A549 (cell line): ENCODE measurements at regions not wholly inside any gene's neighbourhood (a gene's known extent, or its start where the extent isn't known, plus 50 kb on each side); places are given as distances from the start of the nearest gene placed in this dataset.

Source experiments
- ESRRA ChIP-seq: fragments of 150-350 bp; IDR thresholded peaks from 2 replicates; pipeline ENCODE4 v1.6.1; 2014; ENCODE audit warnings: mild to moderate bottlenecking, low read length, borderline replicate concordance
- JUN ChIP-seq, 2 experiments: fragments of >200 bp; sonication (Bioruptor Twin); formaldehyde crosslinking; IDR thresholded peaks; 2 replicates in 1 of 2; 3 replicates in 1 of 2; pipeline ENCODE4 v1.6.1; 2016 to 2017
- POLR2A ChIP-seq: IDR thresholded peaks from 2 replicates; pipeline ENCODE4 v1.6.1; 2012; ENCODE audit warnings: mild to moderate bottlenecking, low read length
- RNF2 ChIP-seq: fragments of 200-600 bp; sonication (generic); IDR thresholded peaks from 2 replicates; pipeline ENCODE4 v1.6.1; 2016; ENCODE audit warnings: low read depth, mild to moderate bottlenecking, antibody characterized with exemption, moderate library complexity, borderline replicate concordance
- TF ChIP-seq, protein P1 (sequence below): fragments of 450-650 bp; IDR thresholded peaks from 2 replicates; pipeline ENCODE4 v1.6.1; 2014; ENCODE audit warnings: antibody characterized with exemption
- TF ChIP-seq, protein P2 (sequence below): fragments of 150-350 bp; IDR thresholded peaks from 2 replicates; pipeline ENCODE4 v1.6.1; 2014; ENCODE audit warnings: low read depth, mild to moderate bottlenecking, low read length

DNA sequence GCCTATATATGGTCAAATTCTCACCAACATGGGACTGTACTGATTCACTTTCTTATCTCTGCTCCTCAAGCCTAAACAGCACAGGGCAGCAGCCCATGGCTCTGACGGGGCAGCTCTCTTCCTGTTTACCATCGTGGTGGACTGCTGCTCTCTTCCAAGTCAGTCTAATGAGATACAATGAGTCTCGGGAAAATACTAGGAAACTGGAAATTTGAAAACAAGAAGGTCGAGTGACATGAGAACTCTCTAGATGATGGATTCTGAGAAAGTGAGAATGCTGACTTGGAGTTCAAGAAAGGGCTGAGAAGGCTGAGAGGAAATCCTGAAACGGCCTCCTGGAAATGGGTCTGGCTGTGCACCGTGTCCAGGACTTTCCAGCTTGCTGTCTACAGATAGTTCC is 122.8 kb upstream of the ARGLU1 start:
- no peak for TF ChIP-seq RNF2
- TF ChIP-seq JUN (IDR thresholded peaks at IDR 0.05) = no peak
- TF ChIP-seq, protein P1, sequence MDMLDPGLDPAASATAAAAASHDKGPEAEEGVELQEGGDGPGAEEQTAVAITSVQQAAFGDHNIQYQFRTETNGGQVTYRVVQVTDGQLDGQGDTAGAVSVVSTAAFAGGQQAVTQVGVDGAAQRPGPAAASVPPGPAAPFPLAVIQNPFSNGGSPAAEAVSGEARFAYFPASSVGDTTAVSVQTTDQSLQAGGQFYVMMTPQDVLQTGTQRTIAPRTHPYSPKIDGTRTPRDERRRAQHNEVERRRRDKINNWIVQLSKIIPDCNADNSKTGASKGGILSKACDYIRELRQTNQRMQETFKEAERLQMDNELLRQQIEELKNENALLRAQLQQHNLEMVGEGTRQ = no peak
- TF ChIP-seq POLR2A = no peak
- TF ChIP-seq ESRRA = no peak
- TF ChIP-seq, protein P2, sequence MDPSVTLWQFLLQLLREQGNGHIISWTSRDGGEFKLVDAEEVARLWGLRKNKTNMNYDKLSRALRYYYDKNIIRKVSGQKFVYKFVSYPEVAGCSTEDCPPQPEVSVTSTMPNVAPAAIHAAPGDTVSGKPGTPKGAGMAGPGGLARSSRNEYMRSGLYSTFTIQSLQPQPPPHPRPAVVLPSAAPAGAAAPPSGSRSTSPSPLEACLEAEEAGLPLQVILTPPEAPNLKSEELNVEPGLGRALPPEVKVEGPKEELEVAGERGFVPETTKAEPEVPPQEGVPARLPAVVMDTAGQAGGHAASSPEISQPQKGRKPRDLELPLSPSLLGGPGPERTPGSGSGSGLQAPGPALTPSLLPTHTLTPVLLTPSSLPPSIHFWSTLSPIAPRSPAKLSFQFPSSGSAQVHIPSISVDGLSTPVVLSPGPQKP = no peak
